Activated naive CD8-positive, alpha-beta T cell treated with anti-CD3 and anti-CD28 coated beads, Interleukin-2, amount 50 U/mL, for 24 hours (primary cell): ENCODE measurements at regions not wholly inside any gene's neighbourhood (a gene's known extent, or its start where the extent isn't known, plus 50 kb on each side); places are given as distances from the start of the nearest gene placed in this dataset.

ENCODE experiments used
- ATAC-seq: fragments of 150-1000 bp; cut with Tn5 transposase; one replicate; pipeline ENCODE4 v1.10.0; 2021
- DNase-seq: peaks from one replicate; pipeline ENCODE4 v3.0.0; 2021
- H3K27ac Mint-ChIP-seq: one replicate; pipeline ENCODE4 v1.8.0; 2021; ENCODE audit warnings: mild to moderate bottlenecking, mixed read lengths
- H3K27me3 Mint-ChIP-seq: one replicate; pipeline ENCODE4 v1.8.0; 2021; ENCODE audit warnings: mixed read lengths
- H3K36me3 Mint-ChIP-seq: one replicate; pipeline ENCODE4 v1.8.0; 2021; ENCODE audit warnings: low read depth, mixed read lengths
- H3K4me1 Mint-ChIP-seq: one replicate; pipeline ENCODE4 v1.8.0; 2021; ENCODE audit warnings: mixed read lengths
- H3K4me3 Mint-ChIP-seq: one replicate; pipeline ENCODE4 v1.8.0; 2021; ENCODE audit warnings: mild to moderate bottlenecking, moderate library complexity, mixed read lengths
- H3K9me3 Mint-ChIP-seq: one replicate; pipeline ENCODE4 v1.8.0; 2021; ENCODE audit warnings: mixed read lengths

- no peak for ATAC-seq
- H3K27ac Mint-ChIP-seq: no peak overlapping the region
- H3K27me3 Mint-ChIP-seq: no peaks in the 10 kb centered on the region
- H3K36me3 Mint-ChIP-seq: no peaks in the 10 kb centered on the region
- no peak overlapping the region for H3K4me3 Mint-ChIP-seq
- H3K4me1 Mint-ChIP-seq: peaks cover 9% of the 10 kb centered on the region
- H3K9me3 Mint-ChIP-seq: peaks cover 3% of the 10 kb centered on the region
- no peak for DNase-seq
These were observed 165.4 kb upstream of the NDST4 start for GRCh38 chr4:115278830-115279229.

GRCh38 chr4:115275615-115276014, 162.2 kb upstream of the NDST4 start:
- Mint-ChIP-seq H3K36me3 (no peaks in the 10 kb centered on the region), H3K9me3 (peaks cover 3% of the 10 kb centered on the region), H3K27ac (no peak overlapping the region), H3K27me3 (no peaks in the 10 kb centered on the region), H3K4me1 (peaks cover 12% of the 10 kb centered on the region), H3K4me3 (no peak overlapping the region)
- DNase-seq (no peak), ATAC-seq (no peak)

GRCh38 chr4:115274545-115274944, 161.1 kb upstream of the NDST4 start:
- no peak for ATAC-seq
- Mint-ChIP-seq H3K4me1 (peaks cover 12% of the 10 kb centered on the region), H3K27ac (no peak overlapping the region), H3K4me3 (no peak overlapping the region), H3K27me3 (no peaks in the 10 kb centered on the region), H3K9me3 (peaks cover 3% of the 10 kb centered on the region), H3K36me3 (no peaks in the 10 kb centered on the region)
- DNase-seq: no peak

DNA sequence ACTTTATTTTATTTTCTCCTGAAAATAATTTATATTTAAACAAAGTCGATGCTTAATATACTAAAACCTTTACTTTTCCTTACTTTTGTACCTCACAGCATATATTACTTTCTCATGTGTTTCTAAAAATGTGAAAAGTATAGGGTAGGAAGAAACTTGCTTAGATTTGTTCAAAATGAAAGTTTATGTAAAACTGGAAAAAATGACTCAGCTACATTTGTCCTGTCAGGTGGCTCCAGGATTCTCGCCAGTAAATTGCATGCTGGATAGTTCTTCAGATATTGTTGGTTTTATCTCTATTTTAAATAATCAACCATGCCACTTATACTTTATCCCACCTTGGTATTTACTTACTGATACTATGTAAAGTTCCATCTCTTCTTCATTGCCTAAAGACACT, 159.2 kb upstream of the NDST4 start:
- no peak for ATAC-seq
- no peak for DNase-seq
- H3K4me1 Mint-ChIP-seq: peaks cover 12% of the 10 kb centered on the region
- H3K27me3 Mint-ChIP-seq: no peaks in the 10 kb centered on the region
- H3K36me3 Mint-ChIP-seq: no peaks in the 10 kb centered on the region
- no peak overlapping the region for H3K27ac Mint-ChIP-seq
- peaks cover 3% of the 10 kb centered on the region for H3K9me3 Mint-ChIP-seq
- no peak overlapping the region for H3K4me3 Mint-ChIP-seq

DNA sequence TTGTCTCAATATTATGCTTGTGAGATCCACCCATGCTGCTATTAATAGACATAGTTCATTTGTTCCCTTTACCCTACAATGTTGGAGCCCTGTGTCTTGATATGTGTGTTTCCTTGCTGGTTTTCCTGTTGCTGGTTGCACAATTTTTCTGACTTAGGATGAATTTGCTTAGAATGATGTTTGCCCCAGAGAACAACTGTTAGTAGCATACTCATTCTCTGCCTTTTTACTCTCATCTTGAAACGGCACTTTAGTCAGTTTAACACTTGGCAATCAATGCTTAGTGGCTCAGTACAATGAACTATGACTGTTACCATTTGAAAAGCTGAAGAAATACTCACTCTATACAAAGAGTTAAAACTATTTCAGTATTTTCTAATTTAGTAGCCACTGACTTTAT, 158.8 kb upstream of the NDST4 start:
- DNase-seq (no peak), ATAC-seq (no peak)
- H3K4me3 Mint-ChIP-seq: no peak overlapping the region
- no peak overlapping the region for H3K27ac Mint-ChIP-seq
- peaks cover 12% of the 10 kb centered on the region for H3K4me1 Mint-ChIP-seq
- no peaks in the 10 kb centered on the region for H3K36me3 Mint-ChIP-seq
- peaks cover 3% of the 10 kb centered on the region for H3K9me3 Mint-ChIP-seq
- H3K27me3 Mint-ChIP-seq: no peaks in the 10 kb centered on the region

DNA sequence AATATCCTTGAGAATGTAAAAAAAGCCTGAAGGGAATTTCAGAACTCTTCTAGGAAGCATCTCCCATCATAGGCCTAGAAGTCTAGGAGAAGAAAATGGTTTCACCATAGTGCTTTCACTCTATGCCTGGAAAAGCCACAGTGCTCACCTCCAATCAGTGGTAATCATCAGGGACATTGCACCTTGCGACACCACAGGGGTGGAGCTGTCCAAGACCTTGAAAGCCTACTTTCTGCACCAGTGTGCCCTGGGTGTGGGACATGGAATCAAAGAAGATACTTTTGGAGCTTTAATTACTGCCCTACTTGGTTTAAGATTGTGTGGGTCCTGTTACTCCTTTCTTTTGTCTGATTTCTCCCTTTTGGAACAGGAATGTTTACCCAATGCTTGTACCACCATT, 146.8 kb upstream of the NDST4 start:
- DNase-seq: no peak
- H3K27ac Mint-ChIP-seq: no peak overlapping the region
- H3K4me1 Mint-ChIP-seq: no peaks in the 10 kb centered on the region
- H3K27me3 Mint-ChIP-seq: no peaks in the 10 kb centered on the region
- no peak overlapping the region for H3K4me3 Mint-ChIP-seq
- H3K36me3 Mint-ChIP-seq: no peaks in the 10 kb centered on the region
- H3K9me3 Mint-ChIP-seq: no peaks in the 10 kb centered on the region
- ATAC-seq: peak; percentile 28

DNA sequence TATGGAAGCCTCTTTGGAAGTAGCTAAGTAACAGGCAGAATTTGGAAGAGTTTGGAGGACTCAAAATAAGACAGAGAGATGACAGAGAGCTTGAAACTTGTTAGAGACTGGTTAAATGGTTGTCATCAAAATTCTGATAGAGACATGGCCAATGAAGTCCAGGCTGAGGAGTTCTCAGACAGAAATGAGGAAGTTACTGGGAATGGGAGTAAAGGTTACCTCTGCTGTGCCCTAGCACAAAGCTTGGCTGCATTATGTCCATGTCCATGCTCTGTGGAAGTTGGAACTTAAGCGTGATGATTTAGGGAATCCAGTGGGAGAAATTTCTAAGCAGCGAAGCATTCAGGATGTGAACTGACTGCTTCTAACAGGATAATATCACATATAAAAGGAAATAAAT, 146.2 kb upstream of the NDST4 start:
- H3K27me3 Mint-ChIP-seq: no peaks in the 10 kb centered on the region
- H3K9me3 Mint-ChIP-seq: no peaks in the 10 kb centered on the region
- no peaks in the 10 kb centered on the region for H3K4me1 Mint-ChIP-seq
- ATAC-seq (no peak), DNase-seq (no peak)
- no peak overlapping the region for H3K27ac Mint-ChIP-seq
- no peaks in the 10 kb centered on the region for H3K36me3 Mint-ChIP-seq
- H3K4me3 Mint-ChIP-seq: no peak overlapping the region

DNA sequence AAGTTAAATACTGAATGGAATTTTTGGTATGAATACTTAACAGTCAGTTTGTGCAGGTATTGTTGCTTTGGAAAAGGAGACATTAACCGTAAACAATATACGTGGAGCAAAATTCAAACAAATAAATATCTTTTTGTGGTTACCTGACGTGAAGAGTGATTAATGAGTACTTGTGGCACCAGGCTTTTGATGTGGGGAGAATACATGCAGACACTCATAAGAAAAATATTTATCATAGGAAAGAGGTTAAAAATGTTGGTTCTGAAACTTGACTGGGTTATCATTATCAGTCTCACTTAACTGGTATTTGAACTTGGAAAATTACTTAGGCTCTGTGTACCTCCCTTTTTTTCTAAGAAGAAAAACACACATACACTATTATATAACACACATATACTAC, 136.4 kb upstream of the NDST4 start:
- no peak for DNase-seq
- Mint-ChIP-seq H3K4me3 (no peak overlapping the region), H3K4me1 (no peaks in the 10 kb centered on the region), H3K27ac (no peak overlapping the region), H3K9me3 (no peaks in the 10 kb centered on the region), H3K27me3 (no peaks in the 10 kb centered on the region), H3K36me3 (no peaks in the 10 kb centered on the region)
- no peak for ATAC-seq

DNA sequence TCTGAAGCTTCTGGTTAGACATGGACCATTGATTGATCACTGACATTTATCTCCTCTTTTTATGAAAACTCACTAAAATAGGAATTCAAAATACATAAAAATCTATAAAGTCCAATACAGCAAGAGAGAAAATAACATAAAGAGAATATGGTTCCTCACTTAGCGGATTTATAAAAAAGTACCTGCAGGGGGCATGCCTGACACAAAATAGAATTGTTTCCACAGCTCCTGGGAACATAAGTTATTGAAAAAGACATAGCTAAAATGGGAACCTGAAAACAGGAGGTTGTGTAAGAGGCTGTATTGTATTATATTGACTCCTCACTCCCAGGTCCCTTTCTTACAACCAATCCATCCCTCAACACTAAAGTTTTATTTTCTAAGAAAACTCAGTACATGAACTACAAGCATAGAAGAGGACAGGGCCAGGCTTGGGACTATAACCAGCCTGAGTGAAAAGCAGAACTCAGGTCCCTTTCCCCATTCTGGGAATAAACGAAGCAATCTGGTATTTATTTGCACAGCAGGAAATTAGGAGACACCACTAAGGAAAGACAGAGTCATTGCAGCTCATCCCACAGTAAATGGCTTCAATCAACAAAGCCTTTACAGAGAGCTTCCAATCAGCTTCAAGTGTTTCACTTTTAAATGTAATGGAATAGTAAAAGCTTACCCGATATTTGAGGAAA, 121.1 kb upstream of the NDST4 start:
- H3K4me3 Mint-ChIP-seq: no peak overlapping the region
- no peak for ATAC-seq
- no peaks in the 10 kb centered on the region for H3K9me3 Mint-ChIP-seq
- H3K36me3 Mint-ChIP-seq: no peaks in the 10 kb centered on the region
- H3K27ac Mint-ChIP-seq: no peak overlapping the region
- no peaks in the 10 kb centered on the region for H3K27me3 Mint-ChIP-seq
- no peak for DNase-seq
- no peaks in the 10 kb centered on the region for H3K4me1 Mint-ChIP-seq

- H3K36me3 Mint-ChIP-seq: no peaks in the 10 kb centered on the region
- DNase-seq (no peak), ATAC-seq (no peak)
- H3K9me3 Mint-ChIP-seq: no peaks in the 10 kb centered on the region
- H3K4me1 Mint-ChIP-seq: no peaks in the 10 kb centered on the region
- H3K4me3 Mint-ChIP-seq: no peak overlapping the region
- H3K27ac Mint-ChIP-seq: no peak overlapping the region
- H3K27me3 Mint-ChIP-seq: no peaks in the 10 kb centered on the region
These were observed 120.2 kb upstream of the NDST4 start for GRCh38 chr4:115233600-115233999.

- no peaks in the 10 kb centered on the region for H3K4me1 Mint-ChIP-seq
- ATAC-seq (no peak), DNase-seq (no peak)
- H3K4me3 Mint-ChIP-seq: no peak overlapping the region
- H3K27me3 Mint-ChIP-seq: no peaks in the 10 kb centered on the region
- H3K27ac Mint-ChIP-seq: no peak overlapping the region
- H3K9me3 Mint-ChIP-seq: peaks cover 5% of the 10 kb centered on the region
- no peaks in the 10 kb centered on the region for H3K36me3 Mint-ChIP-seq
These were observed 116.5 kb upstream of the NDST4 start for GRCh38 chr4:115229873-115230272.

- H3K4me1 Mint-ChIP-seq: no peaks in the 10 kb centered on the region
- ATAC-seq: no peak
- no peak overlapping the region for H3K27ac Mint-ChIP-seq
- no peak for DNase-seq
- no peaks in the 10 kb centered on the region for H3K27me3 Mint-ChIP-seq
- H3K4me3 Mint-ChIP-seq: no peak overlapping the region
- H3K36me3 Mint-ChIP-seq: no peaks in the 10 kb centered on the region
- peaks cover 6% of the 10 kb centered on the region for H3K9me3 Mint-ChIP-seq
These were observed 115.4 kb upstream of the NDST4 start for GRCh38 chr4:115228851-115229250.

- Mint-ChIP-seq H3K27ac (no peak overlapping the region), H3K4me1 (no peaks in the 10 kb centered on the region), H3K27me3 (no peaks in the 10 kb centered on the region), H3K4me3 (no peak overlapping the region), H3K36me3 (no peaks in the 10 kb centered on the region), H3K9me3 (peaks cover 6% of the 10 kb centered on the region)
- no peak for DNase-seq
- ATAC-seq: no peak
These were observed 108.6 kb upstream of the NDST4 start for GRCh38 chr4:115222061-115222460.

DNA sequence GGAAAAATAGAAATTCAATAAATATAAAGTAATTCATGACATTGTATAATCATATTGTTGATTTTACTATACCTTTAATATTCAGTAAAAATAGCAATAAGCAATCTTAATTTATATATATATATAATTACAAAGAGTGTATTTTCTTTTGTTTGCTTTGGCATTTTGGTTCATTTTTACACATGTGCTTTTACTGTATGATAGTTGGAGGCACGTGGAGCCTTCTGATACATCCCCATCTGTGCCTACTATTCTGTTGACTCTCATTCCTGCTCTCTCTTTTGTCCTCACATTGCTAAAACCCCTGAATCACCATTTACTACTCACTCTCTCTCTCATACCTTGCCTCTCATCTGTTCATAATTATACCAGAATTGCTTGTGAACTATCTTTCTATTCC, 106.4 kb upstream of the NDST4 start:
- Mint-ChIP-seq H3K36me3 (no peaks in the 10 kb centered on the region), H3K4me1 (no peaks in the 10 kb centered on the region), H3K27me3 (no peaks in the 10 kb centered on the region), H3K4me3 (no peak overlapping the region), H3K27ac (no peak overlapping the region), H3K9me3 (peaks cover under 1% of the 10 kb centered on the region)
- DNase-seq: no peak
- ATAC-seq: no peak

- DNase-seq (no peak), ATAC-seq (no peak)
- H3K4me1 Mint-ChIP-seq: no peaks in the 10 kb centered on the region
- H3K27ac Mint-ChIP-seq: no peak overlapping the region
- H3K4me3 Mint-ChIP-seq: no peak overlapping the region
- H3K36me3 Mint-ChIP-seq: no peaks in the 10 kb centered on the region
- H3K27me3 Mint-ChIP-seq: no peaks in the 10 kb centered on the region
- no peaks in the 10 kb centered on the region for H3K9me3 Mint-ChIP-seq
These were observed 106.0 kb upstream of the NDST4 start for GRCh38 chr4:115219315-115219860.

DNA sequence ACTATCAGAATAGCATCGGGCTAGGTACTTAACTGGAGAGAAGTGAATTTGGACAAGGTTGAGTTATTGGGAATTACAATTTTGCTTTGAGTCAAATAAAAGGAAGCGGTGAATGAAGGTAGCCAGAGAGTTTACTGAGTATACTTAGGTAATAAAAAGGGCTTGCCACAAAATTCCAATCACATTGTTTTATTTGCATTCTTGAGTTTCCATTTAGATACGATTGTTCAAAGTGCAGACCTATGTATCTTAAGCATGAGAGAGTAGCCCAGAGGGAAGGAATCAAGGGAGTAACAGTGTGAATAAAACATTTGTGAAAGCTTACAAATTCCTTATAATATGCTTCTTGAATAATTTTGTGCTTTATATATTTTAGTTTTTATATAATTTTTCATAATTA, 102.5 kb upstream of the NDST4 start:
- no peak for ATAC-seq
- Mint-ChIP-seq H3K27ac (no peak overlapping the region), H3K27me3 (no peaks in the 10 kb centered on the region), H3K36me3 (no peaks in the 10 kb centered on the region), H3K4me3 (no peak overlapping the region), H3K4me1 (no peaks in the 10 kb centered on the region), H3K9me3 (no peaks in the 10 kb centered on the region)
- no peak for DNase-seq
